ENCODE measurements at regions not wholly inside any gene's neighbourhood (a gene's known extent, or its start where the extent isn't known, plus 50 kb on each side); places are given as distances from the start of the nearest gene placed in this dataset.

GRCh38 chr14:101169267-101169666 is 265.7 kb upstream of the RTL1 start:
- TF ChIP-seq POLR2AphosphoS5 (IDR thresholded peaks at IDR 0.05; ENCODE audit: low read depth, low read length) (no peak), SIN3A (IDR thresholded peaks at IDR 0.05; ENCODE audit: borderline replicate concordance, insufficient read depth, low read length) (no peak)

Measured in PFSK-1 (cell line).